Right lobe of liver (tissue), 4 donors: ENCODE measurements at regions not wholly inside any gene's neighbourhood (a gene's known extent, or its start where the extent isn't known, plus 50 kb on each side); places are given as distances from the start of the nearest gene placed in this dataset.

Source experiments
- POLR2A ChIP-seq: fragments of 450-650 bp; IDR thresholded peaks from one replicate; pipeline ENCODE4 v1.6.1; 2017; ENCODE audit warnings: antibody characterized with exemption, mild to moderate bottlenecking
- TF ChIP-seq, protein P1 (sequence below), 4 donors: fragments of 200-600 bp in 3 of 4; fragments of 450-650 bp in 1 of 4; IDR thresholded peaks; one replicate each; pipeline versions ENCODE4 v1.5.1 to v1.8.0; 2016 to 2022; ENCODE audit warnings: antibody characterized with exemption in 4 of 4, mild to moderate bottlenecking in 2 of 4
- donor health status: DM: no; HTN: no; CAD: no.
- donor health status: DM: no; HTN: no; CAD: no.
- donor health status: DM: no; HTN: yes; CAD: no.

GRCh38 chr3:99186016-99186415 lies 284.5 kb upstream of the DCBLD2 start:
- TF ChIP-seq, protein P1, sequence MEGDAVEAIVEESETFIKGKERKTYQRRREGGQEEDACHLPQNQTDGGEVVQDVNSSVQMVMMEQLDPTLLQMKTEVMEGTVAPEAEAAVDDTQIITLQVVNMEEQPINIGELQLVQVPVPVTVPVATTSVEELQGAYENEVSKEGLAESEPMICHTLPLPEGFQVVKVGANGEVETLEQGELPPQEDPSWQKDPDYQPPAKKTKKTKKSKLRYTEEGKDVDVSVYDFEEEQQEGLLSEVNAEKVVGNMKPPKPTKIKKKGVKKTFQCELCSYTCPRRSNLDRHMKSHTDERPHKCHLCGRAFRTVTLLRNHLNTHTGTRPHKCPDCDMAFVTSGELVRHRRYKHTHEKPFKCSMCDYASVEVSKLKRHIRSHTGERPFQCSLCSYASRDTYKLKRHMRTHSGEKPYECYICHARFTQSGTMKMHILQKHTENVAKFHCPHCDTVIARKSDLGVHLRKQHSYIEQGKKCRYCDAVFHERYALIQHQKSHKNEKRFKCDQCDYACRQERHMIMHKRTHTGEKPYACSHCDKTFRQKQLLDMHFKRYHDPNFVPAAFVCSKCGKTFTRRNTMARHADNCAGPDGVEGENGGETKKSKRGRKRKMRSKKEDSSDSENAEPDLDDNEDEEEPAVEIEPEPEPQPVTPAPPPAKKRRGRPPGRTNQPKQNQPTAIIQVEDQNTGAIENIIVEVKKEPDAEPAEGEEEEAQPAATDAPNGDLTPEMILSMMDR (IDR thresholded peaks at IDR 0.05) = no peak
- no peak for TF ChIP-seq POLR2A
